AG09319 (cell line): ENCODE measurements at regions not wholly inside any gene's neighbourhood (a gene's known extent, or its start where the extent isn't known, plus 50 kb on each side); places are given as distances from the start of the nearest gene placed in this dataset.

Experiments
- DNase-seq: peaks from one replicate; pipeline ENCODE4 v3.0.0-alpha.2; 2010; ENCODE audit warnings: low read depth; ENCODE audit errors: extremely low read depth
- CTCF ChIP-seq: IDR thresholded peaks from 2 replicates; pipeline ENCODE4 v1.5.1; 2011; ENCODE audit warnings: low read depth, mild to moderate bottlenecking, inconsistent platforms, low read length, moderate library complexity

DNA sequence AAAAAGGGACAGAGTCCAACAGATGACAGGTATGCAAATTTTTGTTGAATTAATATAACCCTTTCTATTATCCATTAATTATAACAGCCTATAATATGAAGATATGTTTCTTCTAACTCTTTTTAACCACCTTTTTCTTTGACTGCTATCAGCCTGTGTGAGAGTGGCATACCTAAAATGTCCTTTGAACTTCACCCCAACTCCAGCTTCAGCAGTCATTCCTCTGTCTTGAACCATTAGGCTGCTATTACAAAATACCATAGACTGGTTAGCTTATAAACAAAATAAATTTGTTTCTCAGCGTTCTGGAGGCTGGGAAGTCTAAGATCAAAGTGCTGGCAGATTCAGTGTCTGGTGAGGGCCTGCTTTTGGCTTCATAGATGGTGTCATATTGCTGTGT is 564.6 kb upstream of the FAT3 start:
- no peak for TF ChIP-seq CTCF

GRCh38 chr11:91654686-91655085 is 569.9 kb upstream of the FAT3 start:
- no peak for TF ChIP-seq CTCF
- DNase-seq, result no peak

More for the DNA sequence above, 564.6 kb upstream of the FAT3 start:
- DNase-seq, result no peak

- TF ChIP-seq CTCF, result no peak
- no peak for DNase-seq
These were observed 571.4 kb upstream of the FAT3 start for GRCh38 chr11:91653079-91653754.

DNA sequence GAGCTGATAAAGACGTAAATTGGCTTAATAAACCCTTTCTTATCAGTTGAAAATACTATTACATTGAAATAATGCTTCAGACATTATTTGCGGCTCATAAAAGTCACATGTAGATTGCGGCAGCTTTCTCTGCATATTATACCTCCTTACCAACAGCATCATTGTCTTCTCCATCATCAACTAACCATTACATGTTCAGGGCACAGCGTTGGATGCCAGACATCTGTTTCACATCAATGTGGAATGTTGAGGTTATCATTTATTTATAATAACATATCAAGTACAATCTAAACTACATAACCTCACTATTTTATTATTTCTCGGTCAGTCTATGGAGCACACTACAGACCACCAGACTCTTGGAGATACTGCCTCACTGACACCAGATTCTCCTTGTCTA is 573.8 kb upstream of the FAT3 start:
- no peak for TF ChIP-seq CTCF

GRCh38 chr11:91641153-91641552 is 583.5 kb upstream of the FAT3 start:
- DNase-seq, result no peak
- TF ChIP-seq CTCF, result no peak

More for the DNA sequence above, 573.8 kb upstream of the FAT3 start:
- DNase-seq, result no peak

GRCh38 chr11:91639359-91639758 is 585.3 kb upstream of the FAT3 start:
- TF ChIP-seq CTCF, result no peak

DNA sequence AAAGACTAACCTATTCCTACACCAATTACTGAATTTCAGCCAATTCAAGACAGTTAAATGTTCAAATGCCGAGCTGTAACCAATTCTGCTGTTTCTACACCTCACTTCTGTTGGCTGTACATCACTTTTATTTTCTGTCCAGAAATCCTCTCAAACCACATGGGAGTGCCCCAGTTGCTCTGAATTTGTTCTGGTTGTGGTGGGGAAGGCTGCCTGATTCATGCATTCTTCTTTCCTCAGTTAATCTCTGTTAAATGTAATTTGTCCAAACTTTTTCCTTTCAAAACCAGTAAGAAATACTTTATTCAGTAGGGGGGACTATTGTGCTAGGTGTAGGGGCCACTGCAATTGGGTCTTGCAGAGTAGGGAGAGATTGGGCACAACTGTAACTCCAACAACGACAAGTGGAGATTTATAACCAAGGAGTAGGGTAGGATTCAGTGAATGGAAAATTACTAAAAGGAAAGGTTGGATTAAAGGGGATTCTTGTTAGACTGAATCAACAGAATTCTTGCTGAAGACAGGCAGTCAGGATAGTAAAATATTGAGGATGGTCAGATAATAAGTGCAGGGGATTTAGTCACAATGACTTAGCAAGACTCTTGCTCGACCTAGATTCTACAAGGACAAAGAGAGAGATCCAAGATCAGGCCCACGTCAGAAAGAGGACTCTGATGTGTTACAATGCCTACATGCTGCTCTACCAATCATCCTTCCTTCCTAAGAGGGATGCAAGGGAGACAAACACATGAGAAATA is 593.5 kb upstream of the FAT3 start:
- no peak for DNase-seq

More at GRCh38 chr11:91639359-91639758, 585.3 kb upstream of the FAT3 start:
- DNase-seq, result no peak

More for the DNA sequence above, 593.5 kb upstream of the FAT3 start:
- TF ChIP-seq CTCF, result no peak
